ENCODE measurements at regions not wholly inside any gene's neighbourhood (a gene's known extent, or its start where the extent isn't known, plus 50 kb on each side); places are given as distances from the start of the nearest gene placed in this dataset.

DNA sequence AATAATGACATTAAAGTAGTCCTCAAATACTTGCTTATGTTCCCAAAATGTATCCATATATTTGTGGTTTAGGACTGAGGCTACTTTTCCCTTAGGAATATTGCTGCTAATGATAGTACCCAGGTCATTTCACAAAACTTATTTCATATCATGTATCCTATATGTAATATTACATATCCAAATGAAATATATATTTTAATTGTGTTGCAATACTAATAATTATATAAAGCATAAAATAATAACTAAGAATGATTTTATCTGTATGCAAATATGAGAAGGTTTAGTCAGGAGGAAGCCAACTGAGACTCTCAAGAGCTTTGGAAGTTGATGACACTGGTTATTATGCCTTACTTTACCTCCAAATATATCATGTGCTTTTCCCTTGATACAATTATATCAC, 231.5 kb upstream of the KLF14 start:
- CTCF ChIA-PET = interaction anchor here (1.0 to 3.5 kb wide), 2 partner anchors 13 to 16 kb away, joined by 3 to 18 read pairs; no protein-coding TSS in a partner anchor
- POLR2A ChIA-PET = interaction anchor here (0.8 to 2.4 kb wide), 4 partner anchors 9 to 30 kb away, joined by 3 to 23 read pairs (median 10); no protein-coding TSS in a partner anchor
- no peak overlapping the region for H3K4me3 Mint-ChIP-seq

DNA sequence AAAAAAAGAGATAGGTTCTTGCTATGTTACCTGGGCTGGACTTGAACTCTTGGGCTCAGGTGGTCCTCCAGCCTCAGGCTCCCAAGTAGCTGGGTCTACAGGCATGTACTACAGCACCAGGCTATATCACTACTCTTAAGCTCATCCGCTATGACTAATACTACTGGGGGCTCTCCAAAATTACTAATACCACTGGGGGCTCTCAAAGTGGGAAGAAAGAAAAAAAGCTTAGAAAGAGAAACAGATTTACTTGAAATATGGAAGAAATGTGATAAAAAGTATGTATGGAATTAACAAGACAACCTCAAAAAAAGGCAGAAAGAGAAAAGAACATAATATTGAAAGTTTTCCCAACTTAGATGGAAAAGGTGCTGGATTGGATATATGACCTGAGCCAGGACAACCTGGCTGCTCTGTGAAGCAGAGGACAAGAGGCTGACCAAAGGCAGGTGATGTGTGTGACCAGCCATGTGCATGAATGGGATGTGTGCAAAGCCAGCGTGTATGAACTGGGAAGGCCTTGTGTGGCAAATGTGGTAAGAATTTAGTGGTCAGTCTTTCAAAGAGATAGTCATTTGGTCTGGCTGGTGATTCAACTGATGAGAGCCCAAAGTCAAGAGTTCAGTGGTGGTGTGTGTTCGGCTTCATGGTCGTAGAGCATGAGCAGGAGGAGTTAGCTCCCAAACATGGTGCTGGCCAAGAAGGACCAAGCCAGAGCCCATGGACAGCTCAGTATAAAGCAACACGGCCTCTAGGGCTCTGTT, 232.4 kb upstream of the KLF14 start:
- POLR2A ChIA-PET = interaction anchor here (0.6 to 2.4 kb wide), 12 partner anchors 8 to 1533 kb away, joined by 3 to 23 read pairs (median 4); no protein-coding TSS in a partner anchor

More for the DNA sequence above, 231.5 kb upstream of the KLF14 start:
- Mint-ChIP-seq H3K36me3 (peaks cover 21% of the 10 kb centered on the region), H3K27me3 (peaks cover 2% of the 10 kb centered on the region), H3K27ac (peak overlapping the region; percentile 94), H3K4me1 (ENCODE audit: low read depth) (peaks cover 70% of the 10 kb centered on the region), H3K9me3 (no peaks in the 10 kb centered on the region)
- no peak for DNase-seq
- intact Hi-C loops (cut with micrococcal nuclease) = loop anchor here (10.0 kb wide), 1 partner anchor 219 kb away; no protein-coding TSS in a partner anchor

DNA sequence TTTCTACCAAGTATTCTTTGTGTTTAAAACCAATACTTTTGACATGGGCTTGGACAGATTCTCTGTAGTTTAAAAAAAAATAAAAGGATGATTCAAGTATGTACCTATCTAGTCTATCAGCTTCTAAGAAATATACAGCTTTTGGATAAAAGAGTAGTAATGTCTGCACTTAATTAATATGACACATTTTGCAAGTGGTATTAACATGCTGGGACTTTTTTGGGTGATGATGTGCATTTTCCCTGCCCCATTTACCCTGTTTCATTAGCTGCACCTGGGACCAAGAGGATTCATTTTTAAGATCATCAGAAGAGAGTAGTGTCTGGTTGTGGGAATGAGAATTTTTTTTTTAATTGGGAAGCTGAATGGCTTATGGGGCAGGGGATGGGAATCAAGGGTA, 236.2 kb upstream of the KLF14 start:
- intact Hi-C loops (cut with micrococcal nuclease) = loop anchor here (1.0 to 2.0 kb wide), 4 partner anchors 9 to 57 kb away; no protein-coding TSS in a partner anchor
- Mint-ChIP-seq H3K4me1 (ENCODE audit: low read depth) (peaks cover 85% of the 10 kb centered on the region), H3K27ac (peak overlapping the region; percentile 94), H3K27me3 (no peaks in the 10 kb centered on the region), H3K4me3 (peak overlapping the region; percentile 53), H3K36me3 (peaks cover 38% of the 10 kb centered on the region), H3K9me3 (peaks cover 23% of the 10 kb centered on the region)
- CTCF ChIA-PET = interaction anchor here (0.7 to 2.8 kb wide), 7 partner anchors 11 to 70 kb away, joined by 3 to 26 read pairs (median 7); no protein-coding TSS in a partner anchor
- DNase-seq = no peak
- POLR2A ChIA-PET = interaction anchor here (1.0 to 4.0 kb wide), 17 partner anchors 9 to 139 kb away, joined by 3 to 314 read pairs (median 17); no protein-coding TSS in a partner anchor

More for the DNA sequence above, 232.4 kb upstream of the KLF14 start:
- intact Hi-C loops (cut with micrococcal nuclease) = loop anchor here (10.0 kb wide), 1 partner anchor 218 kb away; no protein-coding TSS in a partner anchor
- H3K36me3 Mint-ChIP-seq = peaks cover 12% of the 10 kb centered on the region
- peak overlapping the region; percentile 42 for H3K4me3 Mint-ChIP-seq
- no peaks in the 10 kb centered on the region for H3K9me3 Mint-ChIP-seq
- H3K27me3 Mint-ChIP-seq = no peaks in the 10 kb centered on the region
- CTCF ChIA-PET = interaction anchor here (0.6 to 3.5 kb wide), 6 partner anchors 11 to 74 kb away, joined by 3 to 18 read pairs (median 3); no protein-coding TSS in a partner anchor
- peak; percentile 53 for DNase-seq
- peak overlapping the region; percentile 94 for H3K27ac Mint-ChIP-seq
- H3K4me1 Mint-ChIP-seq (ENCODE audit: low read depth) = peaks cover 77% of the 10 kb centered on the region

DNA sequence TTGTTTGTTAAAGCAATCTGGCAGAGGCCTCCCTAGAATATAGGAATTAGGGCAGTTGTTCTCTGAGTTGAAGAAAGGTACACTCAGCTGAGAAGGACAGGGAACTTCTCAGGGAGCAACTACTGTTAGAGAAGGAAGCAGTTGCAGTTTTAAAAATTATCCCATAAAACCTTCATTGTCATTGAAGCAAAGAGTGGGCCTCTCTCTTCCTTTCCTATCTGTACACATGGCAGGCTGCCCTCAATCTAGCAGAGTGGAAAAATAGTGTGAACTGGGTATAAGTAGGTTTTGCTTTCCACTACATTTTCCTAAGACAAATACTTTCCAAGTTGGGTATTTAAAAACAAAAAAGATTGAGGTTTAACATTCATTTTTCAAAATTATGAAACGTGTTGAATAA, 236.7 kb upstream of the KLF14 start:
- ChIA-PET POLR2A (interaction anchor here (0.7 to 4.0 kb wide), 21 partner anchors 9 to 538 kb away, joined by 3 to 314 read pairs (median 9); no protein-coding TSS in a partner anchor), CTCF (interaction anchor here (0.9 to 2.8 kb wide), 7 partner anchors 11 to 70 kb away, joined by 3 to 26 read pairs (median 7); no protein-coding TSS in a partner anchor)
- Mint-ChIP-seq H3K36me3 (peaks cover 43% of the 10 kb centered on the region), H3K27me3 (no peaks in the 10 kb centered on the region), H3K4me3 (peak overlapping the region; percentile 53), H3K4me1 (ENCODE audit: low read depth) (peaks cover 87% of the 10 kb centered on the region), H3K9me3 (peaks cover 28% of the 10 kb centered on the region), H3K27ac (peak overlapping the region; percentile 94)
- intact Hi-C loops (cut with micrococcal nuclease) = loop anchor here (1.0 to 2.0 kb wide), 5 partner anchors 9 to 61 kb away; no protein-coding TSS in a partner anchor
- no peak for DNase-seq

DNA sequence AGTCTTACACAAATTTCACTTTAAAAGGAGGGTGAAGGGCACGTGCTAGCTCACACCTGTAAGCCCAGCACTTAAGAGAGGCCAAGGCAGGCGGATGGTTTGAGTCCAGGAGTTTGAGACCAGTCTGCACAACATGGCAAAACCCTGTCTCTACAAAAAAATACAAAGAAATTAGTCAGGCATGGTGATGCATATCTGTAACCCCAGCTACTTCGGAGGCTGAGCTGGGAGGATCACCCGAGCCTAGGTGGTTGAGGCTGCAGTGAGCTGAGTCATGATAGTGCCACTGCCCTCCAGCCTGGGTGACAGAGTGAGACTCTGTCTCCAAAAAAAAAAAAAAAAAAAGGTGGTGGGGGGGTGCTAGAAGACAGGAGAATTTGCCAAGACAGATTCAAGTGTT, 237.3 kb upstream of the KLF14 start:
- CTCF ChIA-PET = interaction anchor here (0.9 to 2.8 kb wide), 6 partner anchors 11 to 69 kb away, joined by 3 to 26 read pairs (median 8); no protein-coding TSS in a partner anchor
- Mint-ChIP-seq H3K27ac (peak overlapping the region; percentile 94), H3K27me3 (no peaks in the 10 kb centered on the region), H3K36me3 (peaks cover 46% of the 10 kb centered on the region), H3K9me3 (peaks cover 29% of the 10 kb centered on the region), H3K4me1 (ENCODE audit: low read depth) (peaks cover 86% of the 10 kb centered on the region), H3K4me3 (peak overlapping the region; percentile 53)
- POLR2A ChIA-PET = interaction anchor here (0.7 to 4.0 kb wide), 17 partner anchors 8 to 538 kb away, joined by 4 to 314 read pairs (median 17); no protein-coding TSS in a partner anchor
- DNase-seq = peak; percentile 91
- intact Hi-C loops (cut with micrococcal nuclease) = loop anchor here (1.0 to 2.0 kb wide), 2 partner anchors 26 to 60 kb away; no protein-coding TSS in a partner anchor

DNA sequence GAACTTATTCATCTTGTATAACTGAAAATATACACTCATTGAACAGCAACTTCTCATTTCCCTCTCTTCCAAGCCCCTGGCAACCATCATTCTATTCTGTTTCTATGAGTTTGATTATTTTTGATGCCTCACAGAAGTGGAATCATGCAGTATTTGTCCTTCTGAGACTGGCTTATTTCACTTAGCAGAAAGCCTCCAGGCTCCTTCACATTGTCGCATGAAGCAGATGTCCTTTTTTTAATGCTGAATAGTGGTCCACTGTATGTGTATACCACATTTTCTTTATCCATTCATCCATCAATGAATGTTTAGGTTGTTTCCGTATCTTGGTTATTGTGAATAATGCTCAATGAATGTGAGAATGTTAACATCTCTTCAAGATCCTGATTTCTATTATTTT, 238.2 kb upstream of the KLF14 start:
- Mint-ChIP-seq H3K27me3 (no peaks in the 10 kb centered on the region), H3K9me3 (peaks cover 29% of the 10 kb centered on the region), H3K27ac (peak overlapping the region; percentile 94), H3K4me1 (ENCODE audit: low read depth) (peaks cover 82% of the 10 kb centered on the region), H3K4me3 (peak overlapping the region; percentile 30), H3K36me3 (peaks cover 47% of the 10 kb centered on the region)
- POLR2A ChIA-PET = interaction anchor here (1.7 to 4.0 kb wide), 10 partner anchors 7 to 137 kb away, joined by 4 to 314 read pairs (median 24); no protein-coding TSS in a partner anchor
- intact Hi-C loops (cut with micrococcal nuclease) = no loop called here
- no peak for DNase-seq
- CTCF ChIA-PET = interaction anchor here (2.6 to 2.8 kb wide), 2 partner anchors 10 to 13 kb away, joined by 24 to 26 read pairs; no protein-coding TSS in a partner anchor

DNA sequence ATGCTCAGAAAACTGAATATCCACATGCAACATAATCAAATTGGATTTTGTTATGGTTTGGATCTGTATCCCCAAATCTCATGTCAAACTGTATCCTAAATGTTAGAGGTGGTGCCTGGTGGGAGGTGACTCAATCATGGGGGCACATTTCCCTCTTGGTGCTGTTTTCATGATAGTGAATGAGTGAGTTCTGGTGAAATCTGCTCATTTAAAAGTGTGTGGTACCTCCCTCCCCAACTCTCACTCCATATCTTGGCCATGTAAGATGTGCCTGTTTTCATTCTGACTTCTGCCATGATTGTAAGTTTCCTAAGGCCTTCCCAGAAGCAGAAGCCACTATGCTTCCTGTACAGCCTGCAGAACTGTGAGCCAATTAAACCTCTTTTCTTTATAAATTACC, 239.6 kb upstream of the KLF14 start:
- intact Hi-C loops (cut with micrococcal nuclease) = loop anchor here (2.0 kb wide), 1 partner anchor 13 kb away; no protein-coding TSS in a partner anchor
- Mint-ChIP-seq H3K4me3 (peak overlapping the region; percentile 55), H3K27ac (peak overlapping the region; percentile 94), H3K4me1 (ENCODE audit: low read depth) (peaks cover 78% of the 10 kb centered on the region), H3K9me3 (peaks cover 29% of the 10 kb centered on the region), H3K27me3 (no peaks in the 10 kb centered on the region), H3K36me3 (peaks cover 47% of the 10 kb centered on the region)
- peak; percentile 72 for DNase-seq
- ChIA-PET CTCF (interaction anchor here (0.5 to 1.6 kb wide), 5 partner anchors 13 to 67 kb away, joined by 3 to 8 read pairs (median 3); no protein-coding TSS in a partner anchor), POLR2A (interaction anchor here (0.8 to 2.1 kb wide), 11 partner anchors 12 to 47 kb away, joined by 3 to 14 read pairs (median 4); no protein-coding TSS in a partner anchor)

DNA sequence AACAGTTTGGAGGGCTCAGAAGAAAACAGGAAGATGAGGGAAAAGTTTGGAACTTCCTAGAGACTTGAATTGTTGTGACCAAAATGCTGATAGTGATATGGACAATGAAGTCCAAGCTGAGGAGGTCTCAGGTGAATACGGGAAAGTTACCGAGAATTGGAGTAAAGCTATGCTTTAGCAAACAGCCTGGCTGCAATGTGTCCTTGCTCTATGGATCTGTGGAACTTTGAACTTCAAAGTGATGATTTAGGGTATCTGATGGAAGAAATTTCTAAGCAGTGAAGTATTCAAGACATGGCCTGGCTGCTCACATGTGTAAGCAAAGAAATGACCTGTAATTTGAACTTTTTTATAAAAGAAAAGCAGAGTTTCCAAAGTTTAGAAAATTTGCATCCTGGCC, 240.2 kb upstream of the KLF14 start:
- intact Hi-C loops (cut with micrococcal nuclease) = loop anchor here (2.0 kb wide), 1 partner anchor 13 kb away; no protein-coding TSS in a partner anchor
- peaks cover 79% of the 10 kb centered on the region for H3K4me1 Mint-ChIP-seq (ENCODE audit: low read depth)
- no peaks in the 10 kb centered on the region for H3K27me3 Mint-ChIP-seq
- DNase-seq = no peak
- POLR2A ChIA-PET = interaction anchor here (0.7 to 2.1 kb wide), 14 partner anchors 8 to 46 kb away, joined by 3 to 14 read pairs (median 4); no protein-coding TSS in a partner anchor
- H3K36me3 Mint-ChIP-seq = peaks cover 47% of the 10 kb centered on the region
- peak overlapping the region; percentile 55 for H3K4me3 Mint-ChIP-seq
- peaks cover 29% of the 10 kb centered on the region for H3K9me3 Mint-ChIP-seq
- H3K27ac Mint-ChIP-seq = peak overlapping the region; percentile 94
- CTCF ChIA-PET = interaction anchor here (0.5 to 1.6 kb wide), 7 partner anchors 9 to 66 kb away, joined by 3 to 8 read pairs (median 3); no protein-coding TSS in a partner anchor

DNA sequence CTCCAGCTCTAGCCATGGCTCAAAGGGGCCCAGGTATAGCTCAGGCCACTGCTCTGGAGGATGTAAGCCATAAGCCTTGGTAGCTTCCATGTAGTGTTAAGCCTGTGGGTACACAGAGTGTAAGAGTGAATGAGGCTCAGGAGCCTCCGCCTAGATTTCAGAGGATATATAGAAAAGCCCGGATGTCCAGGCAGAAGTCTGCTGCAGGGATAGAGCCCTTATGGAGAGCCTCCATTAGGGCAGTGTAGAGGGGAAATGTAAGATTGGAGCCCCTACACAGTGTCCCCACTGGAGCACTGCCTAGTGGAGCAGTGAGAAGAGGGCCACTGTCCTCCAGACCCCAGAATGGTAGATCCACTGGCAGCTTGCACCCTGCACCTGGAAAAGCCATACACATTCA, 240.8 kb upstream of the KLF14 start:
- CTCF ChIA-PET = interaction anchor here (0.7 to 1.6 kb wide), 5 partner anchors 8 to 66 kb away, joined by 3 to 8 read pairs (median 4); no protein-coding TSS in a partner anchor

DNA sequence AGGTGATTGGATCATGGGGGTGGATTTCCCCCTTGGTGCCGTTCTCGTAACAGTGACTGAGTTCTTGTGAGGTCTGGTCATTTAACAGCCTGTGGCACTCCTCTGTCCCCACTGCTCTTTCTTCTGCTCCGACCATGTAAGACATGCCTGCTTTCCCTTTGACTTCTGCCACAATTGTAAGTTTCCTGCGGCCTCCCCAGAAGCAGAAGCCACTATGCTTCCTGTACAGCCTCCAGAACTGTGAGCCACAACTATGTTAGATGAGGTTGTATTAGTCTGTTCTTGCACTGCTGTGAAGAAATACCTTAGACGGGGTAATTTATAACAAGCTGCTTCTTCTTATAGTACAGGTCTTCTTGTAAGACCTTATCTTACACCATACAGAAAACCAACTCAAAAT, 241.7 kb upstream of the KLF14 start:
- no peaks in the 10 kb centered on the region for H3K27me3 Mint-ChIP-seq
- H3K4me1 Mint-ChIP-seq (ENCODE audit: low read depth) = peaks cover 84% of the 10 kb centered on the region
- ChIA-PET POLR2A (interaction anchor here (1.0 to 2.2 kb wide), 6 partner anchors 13 to 34 kb away, joined by 3 to 14 read pairs (median 8); no protein-coding TSS in a partner anchor), CTCF (interaction anchor here (2.2 kb wide), 1 partner anchor 19 kb away, joined by 7 read pairs; no protein-coding TSS in a partner anchor)
- H3K36me3 Mint-ChIP-seq = peaks cover 49% of the 10 kb centered on the region
- intact Hi-C loops (cut with micrococcal nuclease) = loop anchor here (2.0 kb wide), 1 partner anchor 15 kb away; no protein-coding TSS in a partner anchor
- peaks cover 29% of the 10 kb centered on the region for H3K9me3 Mint-ChIP-seq
- peak overlapping the region; percentile 94 for H3K27ac Mint-ChIP-seq
- peak overlapping the region; percentile 27 for H3K4me3 Mint-ChIP-seq
- DNase-seq = no peak

More for the DNA sequence above, 240.8 kb upstream of the KLF14 start:
- H3K9me3 Mint-ChIP-seq = peaks cover 29% of the 10 kb centered on the region
- H3K4me3 Mint-ChIP-seq = peak overlapping the region; percentile 55
- H3K27ac Mint-ChIP-seq = peak overlapping the region; percentile 94
- peaks cover 47% of the 10 kb centered on the region for H3K36me3 Mint-ChIP-seq
- POLR2A ChIA-PET = interaction anchor here (0.7 to 2.1 kb wide), 12 partner anchors 8 to 45 kb away, joined by 3 to 14 read pairs (median 5); no protein-coding TSS in a partner anchor
- intact Hi-C loops (cut with micrococcal nuclease) = loop anchor here (2.0 kb wide), 1 partner anchor 14 kb away; no protein-coding TSS in a partner anchor
- DNase-seq = no peak
- peaks cover 85% of the 10 kb centered on the region for H3K4me1 Mint-ChIP-seq (ENCODE audit: low read depth)
- H3K27me3 Mint-ChIP-seq = no peaks in the 10 kb centered on the region

Data from activated CD4-positive, alpha-beta memory T cell treated with anti-CD3 and anti-CD28 coated beads for 36 hours (primary cell).